Activated CD4-positive, alpha-beta T cell treated with anti-CD3 and anti-CD28 coated beads for 24 hours (primary cell): ENCODE measurements at regions not wholly inside any gene's neighbourhood (a gene's known extent, or its start where the extent isn't known, plus 50 kb on each side); places are given as distances from the start of the nearest gene placed in this dataset.
"Not testable (repeated sequence)": the region's sequence is repeated elsewhere in the genome, so short reads cannot be mapped to it uniquely, and the experiment has no call there.

ENCODE experiments used
- DNase-seq, 2 donors: peaks; one replicate each; pipeline ENCODE4 v3.0.0-alpha.2; 2020; ENCODE audit warnings: low read depth in 2 of 2

DNA sequence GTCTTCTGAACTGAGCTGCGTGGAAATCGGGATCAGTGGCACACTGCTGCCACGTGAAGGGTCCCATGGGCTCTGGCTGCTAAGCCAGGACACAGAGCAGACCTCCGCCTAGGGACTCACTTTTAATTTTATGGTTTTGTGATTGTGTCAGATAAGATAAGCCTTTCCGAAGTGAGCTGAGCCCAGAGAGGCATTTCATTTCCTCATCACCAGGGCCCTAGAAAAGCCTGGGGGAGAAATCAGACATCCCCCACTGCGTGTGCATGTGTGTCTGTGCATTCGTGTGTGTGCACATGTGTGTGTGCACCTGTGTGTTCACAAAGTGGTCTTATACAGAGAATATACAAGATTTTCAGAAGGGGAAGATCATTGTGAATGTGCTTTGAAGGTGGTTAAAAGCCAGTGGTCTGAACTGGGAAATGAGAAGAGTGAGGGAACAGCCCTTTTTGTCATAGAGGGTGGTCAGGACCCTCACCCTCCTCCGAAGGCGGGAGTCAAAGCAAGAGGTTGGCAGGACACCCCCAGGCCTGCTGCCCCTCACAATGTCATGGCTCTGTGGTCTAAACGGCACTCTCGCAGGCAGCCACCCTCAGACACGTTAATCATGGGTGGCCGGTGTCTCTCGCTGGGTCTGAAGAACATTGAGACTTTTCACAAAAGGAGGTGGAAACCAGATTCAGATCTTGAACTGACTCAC, 176.1 kb upstream of the PFKP start:
- DNase-seq: no peak

- DNase-seq: no peak
Measured at GRCh38 chr10:2890093-2890492, 177.3 kb upstream of the PFKP start.

DNA sequence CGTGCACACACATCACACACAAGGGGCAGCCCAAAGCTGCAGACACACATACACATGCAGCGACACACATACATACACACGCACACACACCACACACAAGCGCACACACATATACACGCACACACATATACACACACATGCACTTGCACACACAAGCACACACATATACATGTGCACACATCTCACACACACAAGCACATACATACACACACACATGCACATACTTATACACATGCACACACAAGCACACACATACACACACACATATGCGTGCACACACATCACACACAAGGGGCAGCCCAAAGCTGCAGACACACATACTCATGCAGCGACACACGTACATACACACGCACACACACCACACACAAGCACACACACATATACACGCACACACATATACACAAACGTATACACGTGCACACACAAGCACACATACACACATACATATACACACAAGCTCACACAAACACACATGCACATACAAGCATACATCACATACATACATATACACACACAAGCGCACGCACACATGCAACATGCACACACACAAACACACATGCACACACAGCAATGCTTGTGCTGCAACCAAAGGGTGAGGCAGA, 178.8 kb upstream of the PFKP start:
- DNase-seq: no peak

- no peak for DNase-seq
Measured at GRCh38 chr10:2887391-2888070, 179.8 kb upstream of the PFKP start.

DNA sequence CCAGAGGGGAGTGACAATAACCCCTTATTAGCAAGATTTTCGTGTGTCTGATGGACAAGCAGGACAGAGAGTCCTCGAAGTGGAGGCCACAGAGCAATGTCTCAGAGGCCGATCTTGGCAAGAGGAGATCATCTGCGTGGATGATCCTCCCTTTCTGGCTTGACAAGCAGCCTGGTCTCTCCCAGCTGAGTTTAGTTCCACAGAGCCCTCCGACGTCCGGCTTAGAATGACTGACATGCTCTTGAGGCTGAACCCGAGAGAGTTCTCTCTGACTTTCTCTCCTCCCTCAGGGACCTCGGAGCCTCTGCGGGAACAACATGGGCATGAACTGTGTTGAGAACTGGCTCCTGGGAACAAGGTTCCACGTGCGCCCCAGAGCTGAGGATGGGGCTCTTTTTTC, 180.7 kb upstream of the PFKP start:
- no peak for DNase-seq

- no peak for DNase-seq
Measured at GRCh38 chr10:2885288-2886278, 181.8 kb upstream of the PFKP start.

- not testable (repeated sequence) for DNase-seq
Measured at GRCh38 chr10:2883983-2884540, 183.3 kb upstream of the PFKP start.

- no peak for DNase-seq
Measured at GRCh38 chr10:2883238-2883637, 184.1 kb upstream of the PFKP start.

DNA sequence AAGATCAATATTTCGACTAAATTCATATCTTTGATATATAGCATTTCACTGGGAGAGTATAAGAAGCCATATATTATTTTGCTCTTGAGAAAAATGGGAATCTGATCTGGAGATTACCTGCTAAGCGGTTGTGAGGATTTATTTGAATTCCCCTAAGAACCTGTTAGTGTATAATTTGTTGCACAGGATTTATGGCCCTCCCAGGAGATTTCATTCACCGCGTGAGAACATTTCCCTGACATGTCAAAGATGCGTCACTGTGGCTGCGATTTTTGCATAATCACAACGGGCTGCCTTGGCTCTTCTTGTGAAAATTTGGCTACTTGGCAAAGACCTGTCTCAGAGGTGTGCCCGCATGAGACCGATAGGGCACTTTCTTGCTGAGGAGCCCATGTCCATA, 184.7 kb upstream of the PFKP start:
- no peak for DNase-seq

DNA sequence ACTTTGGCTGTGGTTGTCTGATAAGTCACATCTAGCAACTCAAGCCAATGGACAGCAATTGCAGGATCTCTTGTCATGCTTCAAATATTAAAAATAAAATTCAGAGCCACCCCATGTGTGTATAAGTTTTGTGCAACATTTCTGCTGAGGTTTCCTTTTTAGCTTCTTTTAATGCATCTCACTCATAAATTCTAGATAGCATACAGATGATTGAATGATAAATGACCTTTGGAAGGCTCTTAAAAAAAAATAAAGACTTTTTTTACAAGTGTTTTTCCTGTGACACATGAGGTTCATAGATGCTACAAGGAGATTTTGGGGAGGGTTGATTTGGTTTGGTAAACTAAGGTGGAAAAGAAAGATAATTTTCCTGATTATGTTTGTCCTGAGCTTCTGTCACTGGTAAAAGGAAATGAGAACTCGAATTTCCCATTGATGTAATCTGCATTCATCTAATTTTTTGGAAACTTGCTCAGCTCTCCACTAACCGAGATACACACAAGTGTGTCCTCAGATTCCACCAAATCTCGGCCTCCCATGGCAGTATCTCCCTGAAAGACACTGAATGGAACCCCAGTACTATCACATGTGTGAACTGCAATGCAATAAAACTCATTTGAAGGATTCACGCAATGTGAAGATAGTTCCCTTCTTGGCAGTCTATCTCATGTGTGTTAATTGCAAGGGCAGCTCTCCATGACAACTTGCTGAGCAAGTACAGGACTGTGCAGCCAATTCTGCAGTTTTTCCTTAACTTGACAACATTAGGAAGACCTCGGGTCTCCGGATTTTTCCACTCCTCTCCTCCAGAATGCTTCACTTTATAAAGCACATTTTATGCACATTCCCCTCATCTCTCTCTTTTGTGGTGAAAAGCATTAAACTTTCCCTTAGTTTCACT, 185.4 kb upstream of the PFKP start:
- no peak for DNase-seq

DNA sequence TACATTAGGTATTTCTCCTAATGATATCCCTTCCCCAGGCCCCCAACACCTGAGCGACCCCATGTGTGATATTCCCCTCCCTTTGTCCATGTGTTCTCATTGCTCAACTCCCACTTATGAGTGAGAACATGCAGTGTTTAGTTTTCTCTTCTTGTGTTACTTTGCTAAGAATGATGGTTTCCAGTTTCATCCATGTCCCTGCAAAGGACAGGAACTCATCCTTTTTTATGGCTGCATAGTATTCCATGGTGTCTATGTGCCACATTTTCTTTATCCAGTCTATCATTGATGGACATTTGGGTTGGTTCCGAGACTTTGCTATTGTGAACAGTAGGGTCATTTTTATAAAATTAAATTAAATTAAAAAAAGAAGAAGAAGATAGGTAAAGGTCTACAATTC, 187.3 kb upstream of the PFKP start:
- not testable (repeated sequence) for DNase-seq

DNA sequence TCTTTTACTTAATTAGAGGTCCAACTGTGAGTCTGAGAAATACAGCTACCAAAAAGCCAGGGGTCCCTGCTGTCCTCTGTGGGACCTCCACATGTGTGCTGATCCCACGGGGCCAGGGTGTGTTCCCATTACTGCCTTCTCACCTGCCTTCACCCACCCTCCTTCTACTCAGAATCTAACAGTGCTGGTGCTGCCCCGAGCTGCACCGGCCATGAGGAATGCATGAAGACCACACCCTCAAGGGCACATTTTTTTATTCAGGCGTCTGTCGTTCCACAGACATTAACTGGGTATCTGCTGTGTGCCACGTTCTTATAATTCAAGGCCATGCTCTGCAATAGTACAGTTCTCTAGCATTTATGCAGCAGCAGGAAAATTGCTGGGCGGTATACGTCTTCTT, 188.5 kb upstream of the PFKP start:
- DNase-seq: no peak

- no peak for DNase-seq
Measured at GRCh38 chr10:2876032-2876431, 191.3 kb upstream of the PFKP start.

GRCh38 chr10:2874963-2875362, 192.4 kb upstream of the PFKP start:
- DNase-seq: no peak

GRCh38 chr10:2873769-2874168, 193.6 kb upstream of the PFKP start:
- no peak for DNase-seq

DNA sequence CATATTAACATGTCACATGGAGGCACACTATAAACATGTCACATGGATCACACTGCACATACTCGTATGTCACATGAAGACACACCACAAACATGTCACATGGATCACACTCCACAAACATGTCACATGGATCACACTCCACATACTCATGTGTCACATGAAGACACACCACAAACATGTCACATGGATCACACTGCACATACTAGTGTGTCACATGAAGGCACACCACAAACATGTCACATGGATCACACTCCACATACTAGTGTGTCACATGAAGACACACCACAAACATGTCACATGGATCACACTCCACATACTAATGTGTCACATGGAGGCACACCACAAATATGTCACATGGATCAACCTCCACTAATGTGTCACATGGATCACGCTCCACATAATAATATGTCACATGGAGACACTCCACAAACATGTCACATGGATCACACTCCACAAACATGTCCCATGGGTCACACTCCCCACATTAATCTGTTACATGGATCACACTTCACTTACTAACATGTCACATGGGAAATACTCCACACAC, 195.6 kb upstream of the PFKP start:
- DNase-seq: no peak

DNA sequence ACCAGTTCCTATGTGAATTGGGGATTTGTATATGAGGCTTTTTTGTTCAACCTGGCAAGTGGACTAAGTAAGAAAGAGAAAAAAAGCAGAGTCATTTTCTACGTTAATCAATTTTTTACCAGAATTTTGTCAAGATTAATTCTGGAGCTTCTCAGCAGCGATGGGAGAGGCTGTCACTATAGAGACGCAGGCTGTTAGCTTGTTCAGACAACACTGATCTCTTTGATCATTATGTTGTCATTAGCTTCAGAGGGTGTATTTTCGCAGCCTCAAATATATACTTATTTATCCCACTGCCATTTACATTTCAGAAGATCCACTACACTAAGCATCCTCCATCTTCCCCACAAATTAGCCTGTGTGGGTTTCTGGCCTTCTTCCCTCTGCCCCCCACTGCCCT, 196.7 kb upstream of the PFKP start:
- DNase-seq: no peak

DNA sequence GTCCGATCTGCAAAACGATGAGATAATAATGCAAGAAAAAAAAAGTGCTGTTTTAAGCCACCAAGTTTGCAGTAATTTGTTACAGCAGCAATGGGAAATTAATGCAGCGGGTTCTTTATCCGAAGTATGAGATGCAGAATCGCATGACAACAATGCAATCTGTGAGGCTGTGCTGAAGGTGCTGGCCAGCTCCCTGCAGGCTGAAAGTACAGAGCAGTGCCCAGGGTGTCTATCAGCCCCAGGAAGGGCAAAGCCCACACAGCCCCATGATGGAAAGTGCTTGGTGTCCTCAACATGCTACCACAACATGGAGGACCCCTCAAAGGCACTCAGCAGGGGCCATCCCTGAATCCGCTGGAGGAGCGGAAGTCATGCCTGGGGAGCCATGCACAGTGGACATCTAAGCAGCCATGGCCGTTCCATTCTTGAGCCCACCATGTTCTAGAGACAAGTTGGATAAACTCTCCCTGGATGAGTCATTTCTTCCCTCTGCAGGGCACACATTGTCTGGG, 199.5 kb upstream of the PFKP start:
- DNase-seq: no peak

GRCh38 chr10:2866569-2866968, 200.8 kb upstream of the PFKP start:
- DNase-seq: no peak

GRCh38 chr10:2861632-2862210, 205.6 kb upstream of the PFKP start:
- DNase-seq: no peak
